RWPE2 (cell line): ENCODE measurements at regions not wholly inside any gene's neighbourhood (a gene's known extent, or its start where the extent isn't known, plus 50 kb on each side); places are given as distances from the start of the nearest gene placed in this dataset.

Source experiments
- ATAC-seq: fragments of 200-7000 bp; cut with Tn5 transposase; 3 replicates; pipeline ENCODE4 v1.9.1; 2021; ENCODE audit warnings: low read depth
- DNase-seq: peaks from one replicate; pipeline ENCODE4 v3.0.0-alpha.2; 2020; ENCODE audit warnings: low spot score
- H3K27ac ChIP-seq: fragments of 450-650 bp; 2 replicates; pipeline ENCODE4 v1.5.1; 2017; ENCODE audit warnings: mild to moderate bottlenecking; ENCODE audit not compliant: poor library complexity, severe bottlenecking
- H3K27me3 ChIP-seq: fragments of 250-450 bp; sonication (Bioruptor Pico); 2 replicates; pipeline ENCODE4 v1.5.1; 2021; ENCODE audit warnings: mild to moderate bottlenecking, moderate library complexity; ENCODE audit not compliant: insufficient read depth, poor library complexity, severe bottlenecking
- H3K36me3 ChIP-seq: fragments of 250-450 bp; sonication (Bioruptor Pico); 2 replicates; pipeline ENCODE4 v1.5.1; 2020; ENCODE audit warnings: low read depth, mild to moderate bottlenecking, moderate library complexity
- H3K4me1 ChIP-seq: fragments of 250-450 bp; sonication (Bioruptor Pico); 2 replicates; pipeline ENCODE4 v1.5.1; 2021; ENCODE audit warnings: mild to moderate bottlenecking, moderate library complexity; ENCODE audit not compliant: insufficient read depth, poor library complexity, severe bottlenecking
- H3K4me3 ChIP-seq: fragments of 250-450 bp; sonication (Bioruptor Pico); 2 replicates; pipeline ENCODE4 v1.5.1; 2021; ENCODE audit warnings: mild to moderate bottlenecking, moderate library complexity; ENCODE audit not compliant: severe bottlenecking
- H3K9me3 ChIP-seq: fragments of 250-450 bp; sonication (Bioruptor Pico); 2 replicates; pipeline ENCODE4 v1.5.1; 2021; ENCODE audit warnings: mild to moderate bottlenecking, moderate library complexity; ENCODE audit not compliant: severe bottlenecking
- CTCF ChIP-seq: fragments of 450-650 bp; IDR thresholded peaks from one replicate; pipeline ENCODE4 v1.5.1; 2017; ENCODE audit warnings: mild to moderate bottlenecking, moderate library complexity; ENCODE audit not compliant: poor library complexity, severe bottlenecking

DNA sequence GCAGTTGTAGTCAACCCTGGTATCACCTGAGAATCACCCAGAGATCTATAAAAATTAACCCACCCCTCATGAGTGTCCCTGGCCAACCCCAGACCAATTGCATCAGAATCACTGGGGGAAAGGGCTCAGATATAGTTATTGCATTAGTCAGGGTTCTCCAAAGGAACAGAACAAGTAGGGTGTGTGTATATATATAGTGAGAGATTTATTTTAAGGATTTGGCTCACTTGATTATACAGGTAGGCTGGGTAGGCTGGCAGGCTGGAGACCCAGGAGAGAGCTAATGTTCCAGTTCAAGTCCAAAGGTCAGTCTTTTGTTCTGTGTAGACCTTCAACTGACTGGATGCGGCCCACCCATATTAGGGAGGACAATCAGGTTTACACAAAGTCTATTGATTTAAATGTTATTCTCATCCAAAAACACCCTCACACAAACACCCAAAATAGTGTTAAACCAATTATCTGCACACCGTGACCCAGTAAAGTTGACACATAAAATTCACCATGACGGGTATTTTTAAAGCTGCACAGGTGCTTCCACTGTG lies 372.9 kb upstream of the NFE2L3 start:
- no peaks in the 10 kb centered on the region for H3K4me1 ChIP-seq
- no peak overlapping the region for H3K4me3 ChIP-seq
- H3K27ac ChIP-seq: no peak overlapping the region
- H3K36me3 ChIP-seq: no peaks in the 10 kb centered on the region
- no peak for DNase-seq
- no peaks in the 10 kb centered on the region for H3K9me3 ChIP-seq
- no peak for TF ChIP-seq CTCF
- ATAC-seq: no peak
- no peaks in the 10 kb centered on the region for H3K27me3 ChIP-seq

DNA sequence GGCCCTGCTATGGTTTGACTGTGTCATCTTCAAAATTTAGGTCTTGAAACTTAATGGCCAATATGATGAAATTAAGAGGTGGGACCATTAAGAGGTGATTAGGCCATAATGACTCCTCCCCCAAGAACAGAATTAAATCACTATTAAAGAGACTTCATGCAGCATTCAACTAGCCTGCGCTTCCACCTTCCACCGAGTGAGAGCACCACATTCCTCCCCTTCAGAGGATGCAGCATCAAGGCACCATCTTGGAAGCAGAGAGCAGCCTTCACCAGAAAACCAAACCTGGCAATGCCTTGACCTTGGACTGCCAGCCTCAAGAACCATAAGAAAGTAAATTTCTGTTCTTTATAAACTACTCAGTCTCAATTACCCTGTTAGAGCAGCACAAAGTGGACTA lies 371.1 kb upstream of the NFE2L3 start:
- Histone ChIP-seq H3K4me3 (no peak overlapping the region), H3K4me1 (no peaks in the 10 kb centered on the region), H3K27me3 (no peaks in the 10 kb centered on the region), H3K27ac (no peak overlapping the region), H3K9me3 (no peaks in the 10 kb centered on the region), H3K36me3 (no peaks in the 10 kb centered on the region)
- no peak for TF ChIP-seq CTCF
- ATAC-seq (no peak), DNase-seq (no peak)

DNA sequence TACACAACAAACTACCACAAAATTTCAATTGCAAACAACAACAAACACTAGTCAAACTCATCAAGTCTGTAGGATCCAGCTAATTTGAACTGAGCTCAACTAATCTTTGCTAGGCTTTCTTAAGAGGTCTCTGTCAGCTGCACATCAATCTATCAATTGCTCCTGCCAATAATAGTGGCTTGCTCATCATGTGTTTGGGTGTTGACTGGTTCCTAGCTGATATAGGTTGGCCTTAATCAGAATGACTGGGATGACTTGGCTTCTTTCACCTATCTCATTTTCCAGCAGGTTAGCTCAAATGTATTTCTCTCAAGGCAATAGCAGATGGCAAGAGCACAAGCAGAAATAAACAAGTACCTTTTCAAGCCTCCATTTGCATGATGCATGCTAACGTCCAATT lies 370.3 kb upstream of the NFE2L3 start:
- Histone ChIP-seq H3K36me3 (no peaks in the 10 kb centered on the region), H3K4me1 (no peaks in the 10 kb centered on the region), H3K9me3 (no peaks in the 10 kb centered on the region), H3K4me3 (no peak overlapping the region), H3K27me3 (no peaks in the 10 kb centered on the region), H3K27ac (no peak overlapping the region)
- no peak for TF ChIP-seq CTCF
- no peak for DNase-seq
- ATAC-seq: no peak

- Histone ChIP-seq H3K27ac (no peak overlapping the region), H3K9me3 (no peaks in the 10 kb centered on the region), H3K36me3 (no peaks in the 10 kb centered on the region), H3K4me1 (no peaks in the 10 kb centered on the region), H3K4me3 (no peak overlapping the region), H3K27me3 (no peaks in the 10 kb centered on the region)
- ATAC-seq (no peak), DNase-seq (no peak)
- no peak for TF ChIP-seq CTCF
Measured at GRCh38 chr7:25786936-25787335, 365.1 kb upstream of the NFE2L3 start.

DNA sequence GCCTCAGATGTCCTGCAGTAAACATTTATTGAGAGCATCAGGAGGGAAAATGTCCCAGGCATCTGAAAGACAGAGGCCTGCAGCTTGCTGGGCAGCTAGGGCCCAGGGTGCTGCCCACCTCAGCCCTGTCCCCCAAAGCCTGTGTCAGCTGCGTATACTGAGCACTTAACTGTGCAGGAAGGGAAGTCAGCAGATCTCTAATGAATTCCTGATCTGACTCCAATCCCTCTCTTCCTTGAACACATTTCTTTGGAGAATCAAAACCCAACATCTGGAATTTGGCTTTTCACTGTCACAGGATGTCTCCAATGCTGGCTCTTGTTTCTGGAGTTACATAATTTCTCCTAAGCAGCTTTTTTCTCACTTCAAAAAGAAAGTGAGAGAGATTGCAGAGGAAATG lies 364.7 kb upstream of the NFE2L3 start:
- Histone ChIP-seq H3K9me3 (no peaks in the 10 kb centered on the region), H3K27ac (no peak overlapping the region), H3K36me3 (no peaks in the 10 kb centered on the region), H3K27me3 (no peaks in the 10 kb centered on the region), H3K4me1 (no peaks in the 10 kb centered on the region), H3K4me3 (no peak overlapping the region)
- ATAC-seq (no peak), DNase-seq (no peak)
- TF ChIP-seq CTCF: no peak
